SIG-M5 treated with dmso at 0.1 percent for 504 hours (cell line): ENCODE measurements at regions not wholly inside any gene's neighbourhood (a gene's known extent, or its start where the extent isn't known, plus 50 kb on each side); places are given as distances from the start of the nearest gene placed in this dataset.

Source experiments
- DNase-seq: peaks from one replicate; lab custom pipeline; 2025; ENCODE audit not compliant: unreplicated experiment; lab: John Stamatoyannopoulos, UW

- no peak for DNase-seq
Observed at GRCh38 chr13:103130146-103130545, 63.9 kb upstream of the SLC10A2 start.
